Lower leg skin (tissue), 4 donors: ENCODE measurements at regions not wholly inside any gene's neighbourhood (a gene's known extent, or its start where the extent isn't known, plus 50 kb on each side); places are given as distances from the start of the nearest gene placed in this dataset.

Experiments
- DNase-seq, 2 donors: peaks; one replicate each; pipeline ENCODE4 v3.0.0-alpha.2; 2019; ENCODE audit warnings: low spot score in 2 of 2
- H3K4me3 ChIP-seq: fragments of 200-600 bp; sonication (generic); 2 replicates; pipeline ENCODE4 v1.5.1; 2017; ENCODE audit warnings: mild to moderate bottlenecking, low read depth; ENCODE audit not compliant: poor library complexity, severe bottlenecking
- POLR2A ChIP-seq, 2 donors: fragments of 450-650 bp; IDR thresholded peaks; one replicate each; pipeline ENCODE4 v1.6.1; 2016 to 2017; ENCODE audit warnings: antibody characterized with exemption in 2 of 2, mild to moderate bottlenecking in 1 of 2, moderate library complexity in 1 of 2
- WGBS, 2 donors: methylation state at CpG; one replicate each; pipeline ENCODE4 v1.1.5; 2018; 5-methylcytosine and 5-hydroxymethylcytosine counted together
- intact Hi-C: fragments of 100-400 bp; cut with DNase I; formaldehyde crosslinking; loops from one replicate; pipeline ENCODE4 v1.15.0; 2023; ENCODE audit warnings: low total_unique reads
- TF ChIP-seq, protein P1 (sequence below), 3 donors: fragments of 450-650 bp; IDR thresholded peaks; one replicate each; pipeline ENCODE4 v1.5.1; 2016; ENCODE audit warnings: antibody characterized with exemption in 3 of 3, mild to moderate bottlenecking in 3 of 3, moderate library complexity in 2 of 3

- no peak overlapping the region for H3K4me3 ChIP-seq
- WGBS, 2 donors: 57 to 61% methylated on average over 3 of the region's 3 CpGs
- TF ChIP-seq, protein P1, sequence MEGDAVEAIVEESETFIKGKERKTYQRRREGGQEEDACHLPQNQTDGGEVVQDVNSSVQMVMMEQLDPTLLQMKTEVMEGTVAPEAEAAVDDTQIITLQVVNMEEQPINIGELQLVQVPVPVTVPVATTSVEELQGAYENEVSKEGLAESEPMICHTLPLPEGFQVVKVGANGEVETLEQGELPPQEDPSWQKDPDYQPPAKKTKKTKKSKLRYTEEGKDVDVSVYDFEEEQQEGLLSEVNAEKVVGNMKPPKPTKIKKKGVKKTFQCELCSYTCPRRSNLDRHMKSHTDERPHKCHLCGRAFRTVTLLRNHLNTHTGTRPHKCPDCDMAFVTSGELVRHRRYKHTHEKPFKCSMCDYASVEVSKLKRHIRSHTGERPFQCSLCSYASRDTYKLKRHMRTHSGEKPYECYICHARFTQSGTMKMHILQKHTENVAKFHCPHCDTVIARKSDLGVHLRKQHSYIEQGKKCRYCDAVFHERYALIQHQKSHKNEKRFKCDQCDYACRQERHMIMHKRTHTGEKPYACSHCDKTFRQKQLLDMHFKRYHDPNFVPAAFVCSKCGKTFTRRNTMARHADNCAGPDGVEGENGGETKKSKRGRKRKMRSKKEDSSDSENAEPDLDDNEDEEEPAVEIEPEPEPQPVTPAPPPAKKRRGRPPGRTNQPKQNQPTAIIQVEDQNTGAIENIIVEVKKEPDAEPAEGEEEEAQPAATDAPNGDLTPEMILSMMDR (IDR thresholded peaks at IDR 0.05): no peak
- TF ChIP-seq POLR2A (IDR thresholded peaks at IDR 0.05): no peak
- no peak for DNase-seq
- intact Hi-C loops: no loop called here
Observed at GRCh38 chr2:118738106-118738505, 109.3 kb downstream of the EN1 start.

GRCh38 chr2:118737684-118738083 lies 109.8 kb downstream of the EN1 start:
- TF ChIP-seq, protein P1 (IDR thresholded peaks at IDR 0.05): no peak
- TF ChIP-seq POLR2A (IDR thresholded peaks at IDR 0.05): no peak
- intact Hi-C loops: no loop called here
- DNase-seq: peak in 1 of 2 donors; percentile 59
- no peak overlapping the region for H3K4me3 ChIP-seq
- 60 to 69% methylated on average over 5 of the region's 5 CpGs for WGBS, 2 donors

DNA sequence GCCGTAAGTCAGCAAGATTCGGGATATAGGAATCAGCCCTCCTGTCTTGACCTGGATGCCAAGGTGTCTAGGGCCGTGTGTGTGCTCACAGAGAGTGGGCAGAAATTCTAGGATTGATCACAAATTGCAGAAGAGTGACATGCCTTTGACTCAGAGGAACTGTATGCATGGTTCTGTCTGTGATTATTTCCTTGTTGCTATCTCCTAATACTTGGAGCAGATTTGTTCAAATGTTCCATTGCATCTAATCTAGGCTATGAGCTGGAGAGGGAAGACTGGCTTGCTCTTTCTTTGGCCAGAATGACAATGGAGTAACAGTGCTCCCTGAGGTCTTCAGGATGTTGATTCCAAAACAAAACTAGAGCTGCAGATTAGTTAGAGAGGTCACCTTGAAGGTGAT lies 115.0 kb downstream of the EN1 start:
- peak in 1 of 2 donors; percentile 3 for DNase-seq
- 78 to 83% methylated on average over 3 of the region's 3 CpGs for WGBS, 2 donors
- intact Hi-C loops: no loop called here
- H3K4me3 ChIP-seq: no peak overlapping the region
- TF ChIP-seq, protein P1 (IDR thresholded peaks at IDR 0.05): no peak
- no peak for TF ChIP-seq POLR2A (IDR thresholded peaks at IDR 0.05)

DNA sequence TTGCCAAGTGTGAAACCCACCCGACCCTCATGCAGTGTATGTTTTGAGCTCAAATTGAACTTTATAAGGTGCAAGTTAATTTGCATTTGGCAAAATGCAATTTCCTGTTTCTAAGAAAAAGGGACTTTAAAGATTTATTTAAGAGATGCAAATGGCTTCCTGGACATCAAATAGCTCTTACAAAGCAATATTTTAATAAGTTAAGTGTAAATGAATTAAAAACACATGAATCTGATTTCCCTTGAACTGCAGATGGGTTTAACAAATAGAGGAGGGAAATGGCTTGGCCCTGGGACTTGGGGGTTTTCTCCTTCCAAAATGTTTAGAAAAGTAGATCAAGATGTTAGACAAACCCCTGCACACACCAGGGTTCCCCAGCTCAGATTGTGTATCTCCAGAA lies 116.0 kb downstream of the EN1 start:
- H3K4me3 ChIP-seq: no peak overlapping the region
- TF ChIP-seq, protein P1 (IDR thresholded peaks at IDR 0.05): no peak
- no peak for TF ChIP-seq POLR2A (IDR thresholded peaks at IDR 0.05)
- no peak for DNase-seq
- intact Hi-C loops: no loop called here
- WGBS, 2 donors: 45 to 48% methylated on average over 1 of the region's 1 CpG

DNA sequence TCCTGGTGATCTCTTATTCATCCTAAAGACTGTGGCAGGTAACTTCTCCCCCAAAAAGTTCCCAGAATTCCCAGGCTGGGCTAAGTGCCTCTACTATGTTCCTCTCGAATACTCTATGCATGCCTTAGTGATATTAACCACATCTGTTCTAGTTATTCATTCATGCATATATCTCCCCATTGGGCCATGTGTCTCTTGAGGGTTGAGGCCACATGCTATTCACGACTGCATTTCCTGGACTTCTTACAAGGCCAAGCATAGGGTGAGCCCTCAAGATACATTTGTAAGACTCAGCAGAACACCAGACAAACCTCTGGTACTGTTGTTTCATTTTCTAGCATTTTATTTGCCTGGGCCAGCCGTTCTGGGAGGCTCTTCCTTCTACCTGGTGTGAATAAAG lies 117.0 kb downstream of the EN1 start:
- DNase-seq: peak in 1 of 2 donors; percentile 32
- no peak for TF ChIP-seq POLR2A (IDR thresholded peaks at IDR 0.05)
- TF ChIP-seq, protein P1 (IDR thresholded peaks at IDR 0.05): no peak
- WGBS, 2 donors: 57 to 61% methylated on average over 3 of the region's 3 CpGs
- no peak overlapping the region for H3K4me3 ChIP-seq
- intact Hi-C loops: no loop called here

- WGBS, 2 donors: 40 to 48% methylated on average over 1 of the region's 1 CpG
- no peak for TF ChIP-seq POLR2A (IDR thresholded peaks at IDR 0.05)
- TF ChIP-seq, protein P1 (IDR thresholded peaks at IDR 0.05): no peak
- DNase-seq: peak in 1 of 2 donors; percentile 25
- intact Hi-C loops: no loop called here
- no peak overlapping the region for H3K4me3 ChIP-seq
Observed at GRCh38 chr2:118729760-118730159, 117.7 kb downstream of the EN1 start.
